ENCODE measurements at regions not wholly inside any gene's neighbourhood (a gene's known extent, or its start where the extent isn't known, plus 50 kb on each side); places are given as distances from the start of the nearest gene placed in this dataset.
"Not testable (repeated sequence)": the region's sequence is repeated elsewhere in the genome, so short reads cannot be mapped to it uniquely, and the experiment has no call there.

GRCh38 chrX:115408771-115409400, 119.4 kb downstream of the LUZP4 start:
- no peak for DNase-seq

GRCh38 chrX:115409551-115409950, 120.0 kb downstream of the LUZP4 start:
- no peak for DNase-seq

- no peak for DNase-seq
These were observed 121.4 kb downstream of the LUZP4 start for GRCh38 chrX:115410731-115411428.

DNA sequence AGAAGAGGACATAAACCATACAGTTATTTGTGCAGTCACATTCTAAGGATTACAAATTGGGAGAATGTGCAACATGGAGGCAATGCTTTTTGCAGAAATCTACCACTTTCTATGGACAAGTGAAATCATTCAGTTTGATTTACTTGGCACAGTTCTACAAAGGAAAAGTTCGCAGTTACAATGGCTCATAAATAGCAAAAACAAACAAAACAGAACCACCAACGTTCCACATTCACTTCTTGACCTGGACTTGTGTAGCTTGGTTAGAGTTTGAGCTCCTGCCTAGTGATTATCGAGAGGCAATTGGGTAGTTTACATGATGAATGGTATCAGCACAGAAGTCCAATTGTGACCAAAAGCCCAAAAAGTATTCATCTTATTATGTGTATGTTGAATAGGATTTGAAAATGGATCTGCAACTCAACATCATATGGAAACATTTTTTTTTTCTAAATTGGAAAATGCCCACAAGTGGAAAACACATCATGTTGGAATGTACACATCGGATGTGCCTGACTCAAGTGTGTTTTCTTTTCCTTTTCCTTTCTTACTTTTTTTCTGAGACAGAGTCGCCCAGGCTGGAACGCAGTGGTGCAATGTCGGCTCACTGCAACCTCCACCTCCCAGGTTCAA, 123.8 kb downstream of the LUZP4 start:
- DNase-seq = no peak

GRCh38 chrX:115419069-115419468, 129.6 kb downstream of the LUZP4 start:
- no peak for DNase-seq

GRCh38 chrX:115423086-115423485, 133.6 kb downstream of the LUZP4 start:
- DNase-seq = no peak

- DNase-seq = no peak
These were observed 135.6 kb upstream of the PLS3 start for GRCh38 chrX:115425359-115425758.

- DNase-seq = no peak
These were observed 133.0 kb upstream of the PLS3 start for GRCh38 chrX:115427861-115428410.

DNA sequence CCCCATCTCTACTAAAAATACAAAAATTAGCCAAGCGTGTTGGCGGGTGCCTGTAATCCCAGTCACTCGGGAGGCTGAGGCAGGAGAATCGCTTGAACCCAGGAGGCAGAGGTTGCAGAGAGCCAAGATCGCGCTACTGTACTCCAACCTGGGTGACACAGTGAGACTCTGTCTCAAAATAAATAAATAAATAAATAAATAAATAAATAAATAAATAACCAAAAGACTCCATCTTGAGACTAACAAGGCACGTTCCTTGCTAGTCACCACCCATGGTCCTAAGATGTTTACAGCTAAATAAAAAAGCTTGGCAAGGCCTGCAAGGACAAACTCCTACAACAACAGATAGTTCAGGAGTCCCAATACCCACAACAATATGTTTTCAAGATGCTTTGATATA, 126.1 kb upstream of the PLS3 start:
- DNase-seq = not testable (repeated sequence)

DNA sequence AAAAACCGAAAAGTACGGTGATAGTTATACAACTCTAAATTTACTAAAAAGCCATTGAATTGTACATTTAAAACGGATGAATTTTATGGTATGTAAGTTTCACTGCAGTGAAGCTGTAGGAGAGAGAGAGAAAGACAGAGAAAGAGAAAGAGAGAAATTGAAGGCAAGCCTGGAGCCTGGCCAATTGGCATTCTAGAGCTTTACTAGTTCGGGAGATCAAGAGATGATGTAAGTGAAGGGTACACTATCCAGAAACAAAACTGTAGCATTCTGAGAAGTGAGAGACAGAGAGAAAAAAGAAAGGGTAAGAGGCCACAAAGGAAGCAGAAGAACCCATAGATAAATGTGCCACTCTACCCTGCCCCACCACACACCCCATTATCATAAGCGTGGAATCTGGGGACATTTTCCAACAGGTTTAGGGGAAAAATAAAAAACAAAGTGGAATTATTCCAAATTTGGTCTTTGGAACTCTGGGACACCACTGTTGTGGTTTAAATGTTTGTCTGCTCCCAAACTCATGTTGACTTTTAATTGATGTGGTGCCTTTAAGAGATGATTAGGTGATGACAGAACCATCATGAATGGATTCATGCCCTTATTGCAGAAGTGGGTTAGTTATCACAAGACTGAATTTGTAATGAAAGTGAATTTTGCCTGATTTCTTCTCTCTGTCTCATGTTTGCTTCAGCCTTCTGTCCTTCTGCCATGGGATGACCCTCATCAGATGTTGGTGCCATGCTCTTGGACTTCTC, 123.0 kb upstream of the PLS3 start:
- DNase-seq = no peak

DNA sequence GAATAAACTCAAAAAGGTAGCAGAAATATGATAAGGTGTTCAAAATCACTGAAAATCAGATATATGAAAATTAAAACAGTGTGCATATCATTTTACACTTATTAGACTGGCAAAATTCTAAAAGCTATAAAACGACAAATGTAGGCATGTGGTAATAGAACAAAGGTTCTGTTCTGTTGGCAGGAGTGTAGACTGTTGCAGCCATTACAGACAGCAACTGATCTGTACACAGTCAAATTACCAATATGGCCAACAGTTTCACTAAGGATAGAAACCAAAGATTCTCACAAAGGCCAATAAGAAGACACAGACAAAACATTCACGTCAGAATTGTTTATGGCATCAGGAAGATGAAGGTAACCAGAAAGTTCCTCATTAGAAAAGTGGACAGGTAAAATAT, 112.8 kb upstream of the PLS3 start:
- DNase-seq = no peak

GRCh38 chrX:115449742-115450141, 111.2 kb upstream of the PLS3 start:
- no peak for DNase-seq

GRCh38 chrX:115452251-115452650, 108.7 kb upstream of the PLS3 start:
- DNase-seq = peak; percentile 15

- DNase-seq = peak; percentile 36
These were observed 100.8 kb upstream of the PLS3 start for GRCh38 chrX:115459883-115460880.

DNA sequence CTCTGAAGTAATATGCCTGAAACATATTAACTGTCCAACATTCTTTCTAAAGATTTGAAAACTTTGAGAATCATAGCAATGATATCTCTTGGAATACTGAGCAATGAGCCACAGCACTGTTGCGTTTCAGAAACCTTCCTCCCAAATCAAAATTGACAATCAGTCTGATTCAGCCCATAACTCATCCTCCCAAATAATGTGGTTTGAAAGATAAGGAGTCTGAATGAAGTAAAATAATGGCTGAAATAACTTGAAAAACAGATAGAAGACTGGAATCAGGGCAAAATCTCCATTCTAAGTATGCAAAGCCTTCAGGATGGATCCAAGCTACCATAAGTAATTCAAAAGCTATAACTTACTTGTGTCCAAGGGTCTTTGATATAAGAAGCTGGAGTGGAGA, 98.6 kb upstream of the PLS3 start:
- DNase-seq = peak; percentile 6

DNA sequence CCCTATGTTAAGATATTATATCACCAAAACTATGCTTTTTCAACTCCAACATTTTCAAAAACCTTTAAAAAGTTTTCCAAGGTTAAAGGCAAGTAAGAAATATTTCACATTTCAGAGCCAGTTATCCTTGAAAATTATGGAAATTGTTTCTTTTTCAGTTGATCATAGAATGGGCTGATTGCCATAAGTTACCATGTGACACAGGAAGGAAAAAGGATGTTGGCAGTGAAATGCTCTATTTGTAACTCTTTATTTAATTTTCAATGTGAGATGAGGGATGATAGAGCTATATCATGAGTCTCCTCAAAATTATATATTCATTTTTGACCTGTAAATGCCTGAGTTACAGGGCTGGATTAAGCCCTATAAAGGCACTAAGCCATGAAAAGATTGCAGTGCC, 93.0 kb upstream of the PLS3 start:
- DNase-seq = no peak

GRCh38 chrX:115472131-115472530, 88.8 kb upstream of the PLS3 start:
- no peak for DNase-seq

- no peak for DNase-seq
These were observed 74.5 kb upstream of the PLS3 start for GRCh38 chrX:115486510-115486909.

- DNase-seq = no peak
These were observed 73.4 kb upstream of the PLS3 start for GRCh38 chrX:115487608-115488007.

- DNase-seq = no peak
These were observed 70.2 kb upstream of the PLS3 start for GRCh38 chrX:115490814-115491213.

DNA sequence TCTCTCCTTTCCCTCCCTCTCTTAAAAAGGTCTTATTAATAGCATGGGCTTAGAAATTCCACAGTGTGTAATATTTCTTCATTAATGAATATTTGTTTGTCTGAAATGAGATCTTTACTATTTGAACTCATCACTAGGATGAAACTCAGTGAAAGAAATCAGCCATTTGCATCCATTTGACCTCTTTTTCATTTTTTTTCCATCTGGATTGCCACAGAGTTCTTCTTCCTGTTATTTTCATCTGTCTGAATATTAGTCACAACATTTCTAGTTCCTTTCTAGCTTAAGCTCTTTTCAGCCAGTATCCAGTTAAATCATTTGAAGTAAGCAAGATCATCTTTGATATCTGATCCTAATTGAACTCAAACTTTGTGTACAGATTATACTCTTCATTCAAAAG, 69.2 kb upstream of the PLS3 start:
- no peak for DNase-seq

- no peak for DNase-seq
These were observed 68.0 kb upstream of the PLS3 start for GRCh38 chrX:115493015-115493414.
